K562 (cell line): ENCODE measurements at regions not wholly inside any gene's neighbourhood (a gene's known extent, or its start where the extent isn't known, plus 50 kb on each side); places are given as distances from the start of the nearest gene placed in this dataset.

ENCODE experiments used
- ATAC-seq: fragments of 200-7000 bp; cut with Tn5 transposase; 3 replicates; pipeline ENCODE4 v1.9.1; 2020; ENCODE audit warnings: moderate library complexity
- BruUV-seq: library from RNA; stranded (reverse); fragments of 400-500 nt; replicated peaks from 2 replicates; lab custom pipeline; 2021; lab: Mats Ljungman, UMichigan
- CTCF ChIA-PET: fragments of 300-600 bp; formaldehyde crosslinking; extraction: SDS; loops from one replicate; lab custom pipeline; 2021; ENCODE audit warnings: low intra/inter-chr PET ratio; lab: Yijun Ruan, JAX
- POLR2A ChIA-PET: fragments of 300-600, 350-650 bp; sonication (Branson Sonifier 250); formaldehyde crosslinking; extraction: SDS; loops from one replicate; lab custom pipeline; 2021; ENCODE audit warnings: antibody characterized with exemption, inconsistent platforms; lab: Yijun Ruan, JAX
- DNase-seq, 4 experiments: peaks; one replicate each; pipeline versions ENCODE4 v3.0.0 to v3.0.0-alpha.2; 2011 to 2018; ENCODE audit warnings: low spot score in 3 of 4, mixed read lengths in 3 of 4; ENCODE audit errors: extremely low read depth in 1 of 4
- FAIRE-seq: peaks from 2 replicates; lab custom pipeline; 2011; peaks lifted over from hg19 to GRCh38; lab: Jason Lieb, UNC
- H2AFZ ChIP-seq: 2 replicates; pipeline ENCODE4 v1.6.0; 2011; ENCODE audit warnings: low read depth, low read length, control low read depth, inconsistent platforms
- H3K27ac ChIP-seq: fragments of 200-600 bp; 3 replicates; pipeline ENCODE4 v1.8.0; 2011; ENCODE audit warnings: low read depth, mild to moderate bottlenecking, control low read depth, inconsistent platforms, low read length, moderate library complexity, mixed read lengths; ENCODE audit errors: extremely low read depth
- H3K27me3 ChIP-seq, 2 experiments: fragments of 300-600 bp in 1 of 2; 2 replicates in 1 of 2; 3 replicates in 1 of 2; pipeline versions ENCODE4 v1.6.0 to v1.8.0; 2011; ENCODE audit warnings: inconsistent platforms in 2 of 2, low read length in 2 of 2, mild to moderate bottlenecking in 1 of 2, mixed read lengths in 1 of 2, moderate library complexity in 1 of 2; ENCODE audit not compliant: control insufficient read depth in 2 of 2, insufficient read depth in 2 of 2
- H3K36me3 ChIP-seq: fragments of 300-600 bp; 3 replicates; pipeline ENCODE4 v1.8.0; 2011; ENCODE audit warnings: mild to moderate bottlenecking, low read length, inconsistent platforms; ENCODE audit not compliant: control insufficient read depth, insufficient read depth
- H3K4me1 ChIP-seq, 2 experiments: fragments of 200-600 bp in 1 of 2; replicated peaks in 1 of 2; 2 replicates in 1 of 2; 3 replicates in 1 of 2; pipeline versions ENCODE4 v1.5.1 to v1.8.0; 2011; ENCODE audit warnings: inconsistent platforms in 2 of 2, low read length in 2 of 2, mild to moderate bottlenecking in 1 of 2, mixed read lengths in 1 of 2, moderate library complexity in 1 of 2; ENCODE audit not compliant: control insufficient read depth in 2 of 2, insufficient read depth in 2 of 2
- H3K4me2 ChIP-seq: 2 replicates; pipeline ENCODE4 v1.6.1; 2011; ENCODE audit warnings: low read length, control low read depth, inconsistent platforms, mixed read lengths; ENCODE audit not compliant: insufficient read depth
- H3K4me3 ChIP-seq: fragments of 200-600 bp; sonication (generic), shearing (Covaris generic); 2 replicates; pipeline ENCODE4 v1.5.1; 2016; ENCODE audit warnings: control low read depth, inconsistent platforms
- H3K79me2 ChIP-seq: fragments of 200-600 bp; 3 replicates; pipeline ENCODE4 v1.8.0; 2011; ENCODE audit warnings: low read length, inconsistent platforms; ENCODE audit not compliant: control insufficient read depth, insufficient read depth
- H3K9ac ChIP-seq, 2 experiments: 2 replicates each; pipeline versions ENCODE4 v1.6.0 to v1.6.1; 2011; ENCODE audit warnings: low read depth in 2 of 2, low read length in 2 of 2, control low read depth in 1 of 2, inconsistent platforms in 1 of 2, mild to moderate bottlenecking in 1 of 2, mixed read lengths in 1 of 2; ENCODE audit not compliant: insufficient read depth in 1 of 2
- H3K9me1 ChIP-seq: one replicate; pipeline ENCODE4 v1.6.0; 2011; ENCODE audit warnings: inconsistent platforms, mild to moderate bottlenecking, low read length, moderate library complexity; ENCODE audit not compliant: control insufficient read depth, insufficient read depth
- H3K9me3 ChIP-seq: replicated peaks from 2 replicates; pipeline ENCODE4 v1.5.1; 2011; ENCODE audit warnings: low read depth, low read length, inconsistent platforms; ENCODE audit not compliant: control insufficient read depth, insufficient read depth
- H4K20me1 ChIP-seq: replicated peaks from 2 replicates; pipeline ENCODE4 v1.6.1; 2011; ENCODE audit warnings: low read length, inconsistent platforms, mixed read lengths; ENCODE audit not compliant: control insufficient read depth, insufficient read depth
- ARID2 ChIP-seq: fragments of 450-650 bp; IDR thresholded peaks from 2 replicates; pipeline ENCODE4 v1.6.1; 2017; ENCODE audit warnings: antibody characterized with exemption, mild to moderate bottlenecking
- ARNT ChIP-seq, 2 experiments: fragments of 450-650 bp; IDR thresholded peaks; 2 replicates each; pipeline ENCODE4 v1.6.1; 2016; ENCODE audit warnings: mild to moderate bottlenecking in 1 of 2
- CBFA2T3 ChIP-seq: fragments of 450-650 bp; IDR thresholded peaks from 2 replicates; pipeline ENCODE4 v1.6.1; 2017
- DEAF1 ChIP-seq: fragments of 450-650 bp; formaldehyde crosslinking; IDR thresholded peaks from 2 replicates; pipeline ENCODE4 v1.4.0; 2020; ENCODE audit warnings: mild to moderate bottlenecking, moderate library complexity
- MEF2A ChIP-seq: IDR thresholded peaks from 2 replicates; pipeline ENCODE4 v1.6.1; 2011; ENCODE audit warnings: low read depth, mild to moderate bottlenecking, low read length, moderate library complexity; ENCODE audit not compliant: control insufficient read depth
- NFXL1 ChIP-seq: fragments of 450-650 bp; formaldehyde crosslinking; IDR thresholded peaks from 2 replicates; pipeline ENCODE4 v1.4.0; 2021; ENCODE audit warnings: mild to moderate bottlenecking
- PCBP2 ChIP-seq: fragments of 200-400 bp; formaldehyde crosslinking; IDR thresholded peaks from 2 replicates; pipeline ENCODE4 v1.6.1; 2018; ENCODE audit warnings: low read length, low read depth, mild to moderate bottlenecking, moderate library complexity; ENCODE audit not compliant: poor library complexity, severe bottlenecking
- POLR2H ChIP-seq: IDR thresholded peaks from 2 replicates; pipeline ENCODE4 v1.6.1; 2016; ENCODE audit warnings: missing genetic modification characterization, low read depth, mild to moderate bottlenecking, control low read depth, missing compliant biosample characterization, moderate library complexity
- ZKSCAN1 ChIP-seq: fragments of 150-350 bp; IDR thresholded peaks from 2 replicates; pipeline ENCODE4 v1.6.1; 2016; ENCODE audit warnings: low read depth, low read length
- WGBS: fragments of 100-300 bp; shearing (Covaris generic); methylation state at CpG from one replicate; pipeline ENCODE4 v1.1.6; 2016; ENCODE audit warnings: low coverage, mixed read lengths; ENCODE audit not compliant: insufficient coverage; ENCODE audit errors: missing lambda C conversion rate; 5-methylcytosine and 5-hydroxymethylcytosine counted together
- in situ Hi-C: fragments of 300-500 bp; cut with MboI; formaldehyde crosslinking; loops from 4 replicates; pipeline ENCODE4 v1.15.0; 2018; ENCODE audit warnings: inconsistent platforms, mixed read lengths
- intact Hi-C: fragments of 100-400 bp; cut with micrococcal nuclease; formaldehyde crosslinking; loops from 2 replicates; pipeline ENCODE4 v1.14.2; 2022
- TF ChIP-seq, protein P1 (sequence below): sonication (generic); formaldehyde crosslinking; IDR thresholded peaks from 2 replicates; pipeline ENCODE4 v1.8.0; 2022; ENCODE audit warnings: mild to moderate bottlenecking, missing genetic modification reagents
- TF ChIP-seq, protein P2 (sequence below): fragments of 250-450 bp; sonication (Bioruptor Pico); IDR thresholded peaks from 2 replicates; pipeline ENCODE4 v1.8.0; 2022; ENCODE audit warnings: moderate library complexity, mild to moderate bottlenecking, inconsistent platforms

GRCh38 chr6:144362042-144363018 is 77.2 kb downstream of the UTRN start:
- no peak for ATAC-seq

More at GRCh38 chr6:144362042-144363018, 77.2 kb downstream of the UTRN start:
- ChIA-PET POLR2A (no interaction called here), CTCF (no interaction called here)
- no TSS peak for BruUV-seq
- WGBS, result 10% methylated on average over 5 of the region's 5 CpGs
- in situ Hi-C loops, result no loop called here
- Histone ChIP-seq H3K4me3 (no peak overlapping the region), H3K79me2 (no peaks in the 10 kb centered on the region), H3K27ac (no peak overlapping the region), H3K27me3 (peaks cover 0 to 3% of the 10 kb centered on the region in 2 experiments; a peak in 1 of 5 replicates), H3K4me1 (no peaks in the 10 kb centered on the region), H3K4me2 (no peak overlapping the region), H3K9ac (no peak overlapping the region), H2AFZ (no peak overlapping the region), H3K9me3 (no peaks in the 10 kb centered on the region), H3K36me3 (no peaks in the 10 kb centered on the region), H4K20me1 (no peaks in the 10 kb centered on the region), H3K9me1 (no peaks in the 10 kb centered on the region)
- intact Hi-C loops, result no loop called here
- no peak for DNase-seq
- TF ChIP-seq, protein P1, sequence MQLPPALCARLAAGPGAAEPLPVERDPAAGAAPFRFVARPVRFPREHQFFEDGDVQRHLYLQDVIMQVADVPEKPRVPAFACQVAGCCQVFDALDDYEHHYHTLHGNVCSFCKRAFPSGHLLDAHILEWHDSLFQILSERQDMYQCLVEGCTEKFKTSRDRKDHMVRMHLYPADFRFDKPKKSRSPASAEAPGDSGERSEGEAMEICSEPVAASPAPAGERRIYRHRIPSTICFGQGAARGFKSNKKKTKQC, result no peak
- TF ChIP-seq, protein P2, sequence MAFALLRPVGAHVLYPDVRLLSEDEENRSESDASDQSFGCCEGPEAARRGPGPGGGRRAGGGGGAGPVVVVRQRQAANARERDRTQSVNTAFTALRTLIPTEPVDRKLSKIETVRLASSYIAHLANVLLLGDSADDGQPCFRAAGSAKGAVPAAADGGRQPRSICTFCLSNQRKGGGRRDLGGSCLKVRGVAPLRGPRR (CRISPR knock-in tag), result no peak
- TF ChIP-seq PCBP2, result no peak
- no peak for TF ChIP-seq MEF2A
- no peak for TF ChIP-seq NFXL1 (CRISPR knock-in tag)
- 0 out of 2 replicates have a peak, but pooled peaks have one; percentile 40 for TF ChIP-seq POLR2H (tag)
- peak; percentile 82 for TF ChIP-seq ZKSCAN1
- TF ChIP-seq DEAF1, result no peak
- no peak for TF ChIP-seq CBFA2T3
- TF ChIP-seq ARID2, result no peak
- no peak for TF ChIP-seq ARNT (IDR thresholded peaks at IDR 0.05)
- FAIRE-seq, result peak; percentile 55
